ENCODE measurements at regions not wholly inside any gene's neighbourhood (a gene's known extent, or its start where the extent isn't known, plus 50 kb on each side); places are given as distances from the start of the nearest gene placed in this dataset.
"Not testable (repeated sequence)": the region's sequence is repeated elsewhere in the genome, so short reads cannot be mapped to it uniquely, and the experiment has no call there.

GRCh38 chr4:175033162-175033561, 115.0 kb downstream of the ADAM29 start:
- no peak for DNase-seq (ENCODE audit: low read depth)

GRCh38 chr4:175034007-175034406, 115.8 kb downstream of the ADAM29 start:
- DNase-seq (ENCODE audit: low read depth), result no peak

- no peak for DNase-seq (ENCODE audit: low read depth)
Measured at GRCh38 chr4:175034986-175035705, 117.0 kb downstream of the ADAM29 start.

GRCh38 chr4:175035905-175036304, 117.7 kb downstream of the ADAM29 start:
- no peak for DNase-seq (ENCODE audit: low read depth)

GRCh38 chr4:175048111-175048784, 130.1 kb downstream of the ADAM29 start:
- DNase-seq (ENCODE audit: low read depth), result no peak

- peak; percentile 1 for DNase-seq (ENCODE audit: low read depth)
Measured at GRCh38 chr4:175048906-175049305, 130.7 kb downstream of the ADAM29 start.

- DNase-seq (ENCODE audit: low read depth), result no peak
Measured at GRCh38 chr4:175051974-175052373, 133.8 kb downstream of the ADAM29 start.

- no peak for DNase-seq (ENCODE audit: low read depth)
Measured at GRCh38 chr4:175054980-175055379, 136.8 kb downstream of the ADAM29 start.

GRCh38 chr4:175062183-175062592, 144.0 kb downstream of the ADAM29 start:
- no peak for DNase-seq (ENCODE audit: low read depth)

GRCh38 chr4:175065228-175065627, 147.1 kb downstream of the ADAM29 start:
- DNase-seq (ENCODE audit: low read depth), result no peak

GRCh38 chr4:175066923-175067627, 148.9 kb downstream of the ADAM29 start:
- no peak for DNase-seq (ENCODE audit: low read depth)

- DNase-seq (ENCODE audit: low read depth), result no peak
Measured at GRCh38 chr4:175068266-175068665, 150.1 kb downstream of the ADAM29 start.

GRCh38 chr4:175070444-175070843, 152.3 kb downstream of the ADAM29 start:
- DNase-seq (ENCODE audit: low read depth), result no peak

GRCh38 chr4:175071123-175071522, 153.0 kb downstream of the ADAM29 start:
- DNase-seq (ENCODE audit: low read depth), result no peak

GRCh38 chr4:175087145-175087544, 169.0 kb downstream of the ADAM29 start:
- DNase-seq (ENCODE audit: low read depth), result no peak

- no peak for DNase-seq (ENCODE audit: low read depth)
Measured at GRCh38 chr4:175090116-175090515, 172.0 kb downstream of the ADAM29 start.

GRCh38 chr4:175091649-175092048, 173.5 kb downstream of the ADAM29 start:
- DNase-seq (ENCODE audit: low read depth), result no peak

GRCh38 chr4:175092114-175092513, 174.0 kb downstream of the ADAM29 start:
- no peak for DNase-seq (ENCODE audit: low read depth)

GRCh38 chr4:175093055-175093454, 174.9 kb downstream of the ADAM29 start:
- DNase-seq (ENCODE audit: low read depth), result not testable (repeated sequence)

GRCh38 chr4:175103403-175103802, 185.2 kb downstream of the ADAM29 start:
- no peak for DNase-seq (ENCODE audit: low read depth)

GRCh38 chr4:175106301-175106700, 188.1 kb downstream of the ADAM29 start:
- no peak for DNase-seq (ENCODE audit: low read depth)

GRCh38 chr4:175109933-175110332, 191.8 kb downstream of the ADAM29 start:
- DNase-seq (ENCODE audit: low read depth), result no peak
